HK-2 (cell line): ENCODE measurements at regions not wholly inside any gene's neighbourhood (a gene's known extent, or its start where the extent isn't known, plus 50 kb on each side); places are given as distances from the start of the nearest gene placed in this dataset.
A peak's percentile ranks its signal among the peaks of the same experiment; 100 is the strongest.

Experiments used
- DNase-seq: peaks from one replicate; pipeline ENCODE4 v3.0.0-alpha.2; 2018; ENCODE audit not compliant: unreplicated experiment

- DNase-seq, result no peak
These were observed 494.8 kb downstream of the RIT2 start for GRCh38 chr18:42620657-42621056.

GRCh38 chr18:42623935-42624334, 491.6 kb downstream of the RIT2 start:
- no peak for DNase-seq

GRCh38 chr18:42632801-42633200, 482.7 kb downstream of the RIT2 start:
- DNase-seq, result no peak

- no peak for DNase-seq
These were observed 480.0 kb downstream of the RIT2 start for GRCh38 chr18:42635378-42636048.

- no peak for DNase-seq
These were observed 479.2 kb downstream of the RIT2 start for GRCh38 chr18:42636309-42636708.

- DNase-seq, result no peak
These were observed 475.3 kb downstream of the RIT2 start for GRCh38 chr18:42640160-42640559.

GRCh38 chr18:42641996-42642395, 473.5 kb downstream of the RIT2 start:
- no peak for DNase-seq

GRCh38 chr18:42644729-42645131, 470.8 kb downstream of the RIT2 start:
- no peak for DNase-seq

GRCh38 chr18:42649331-42650035, 466.0 kb downstream of the RIT2 start:
- DNase-seq, result peak; percentile 8

GRCh38 chr18:42654556-42654955, 460.9 kb downstream of the RIT2 start:
- peak; percentile 1 for DNase-seq

- no peak for DNase-seq
These were observed 457.9 kb downstream of the RIT2 start for GRCh38 chr18:42657551-42657950.

- no peak for DNase-seq
These were observed 457.3 kb downstream of the RIT2 start for GRCh38 chr18:42658171-42658570.

- DNase-seq, result no peak
These were observed 456.3 kb downstream of the RIT2 start for GRCh38 chr18:42659187-42659586.

- DNase-seq, result no peak
These were observed 444.6 kb downstream of the RIT2 start for GRCh38 chr18:42670860-42671259.

GRCh38 chr18:42675810-42676209, 439.7 kb downstream of the RIT2 start:
- DNase-seq, result no peak

GRCh38 chr18:42683094-42683493, 432.4 kb downstream of the RIT2 start:
- DNase-seq, result no peak

- no peak for DNase-seq
These were observed 426.2 kb downstream of the RIT2 start for GRCh38 chr18:42689310-42689709.
